ENCODE measurements at regions not wholly inside any gene's neighbourhood (a gene's known extent, or its start where the extent isn't known, plus 50 kb on each side); places are given as distances from the start of the nearest gene placed in this dataset.

DNA sequence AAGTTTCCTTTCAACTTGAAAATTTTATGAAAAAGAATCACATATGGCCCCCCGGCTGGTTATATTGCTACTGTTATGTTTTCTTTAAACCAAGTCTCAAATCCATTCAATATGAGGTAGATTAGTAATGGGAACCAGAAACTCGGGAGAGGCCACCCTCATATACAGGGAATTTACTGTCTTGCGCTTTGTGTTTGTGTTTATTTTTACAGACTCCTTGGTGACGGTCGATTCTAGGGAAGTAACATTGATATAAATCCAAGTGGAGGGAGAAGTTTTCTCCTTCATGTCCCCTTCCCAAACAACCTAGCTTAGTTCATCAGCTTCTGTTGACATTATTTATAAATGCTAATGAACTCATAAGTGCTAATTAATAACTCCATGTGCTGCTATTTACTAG, 163.5 kb upstream of the LMO4 start:
- no peak for DNase-seq

- no peak for DNase-seq
Observed at GRCh38 chr1:87167157-87167789, 161.4 kb upstream of the LMO4 start.

GRCh38 chr1:87167848-87168525, 160.7 kb upstream of the LMO4 start:
- no peak for DNase-seq

DNA sequence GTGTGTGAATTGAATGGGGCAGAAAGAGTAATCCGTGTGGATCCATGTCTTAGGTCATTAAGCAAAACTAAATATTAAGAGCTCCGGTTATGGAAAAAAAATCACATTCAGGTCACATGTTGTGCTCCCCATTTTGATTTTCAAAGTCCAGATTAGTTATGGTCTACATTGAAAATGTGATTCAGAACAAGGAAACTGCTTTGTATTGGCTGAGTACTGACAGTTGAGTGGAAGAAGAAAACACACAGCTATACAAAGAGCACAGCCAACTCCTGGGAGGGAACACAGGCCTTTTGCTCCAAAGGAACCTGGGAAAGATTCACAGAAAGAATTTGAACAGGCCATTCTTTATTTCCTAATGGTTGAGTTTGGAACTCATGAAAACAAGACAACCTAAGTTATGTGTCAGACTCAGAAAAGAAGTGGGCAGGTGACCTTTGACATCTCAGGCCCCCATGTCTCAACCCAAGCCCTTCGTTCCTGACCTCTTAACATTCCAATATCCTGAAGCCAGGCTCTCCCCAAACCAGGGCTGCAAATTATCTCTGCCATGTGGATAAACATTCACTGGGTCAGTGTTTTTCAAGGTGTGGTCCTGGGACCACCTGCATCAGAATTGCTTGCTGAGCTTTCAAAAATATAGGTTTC, 159.3 kb upstream of the LMO4 start:
- DNase-seq: no peak

DNA sequence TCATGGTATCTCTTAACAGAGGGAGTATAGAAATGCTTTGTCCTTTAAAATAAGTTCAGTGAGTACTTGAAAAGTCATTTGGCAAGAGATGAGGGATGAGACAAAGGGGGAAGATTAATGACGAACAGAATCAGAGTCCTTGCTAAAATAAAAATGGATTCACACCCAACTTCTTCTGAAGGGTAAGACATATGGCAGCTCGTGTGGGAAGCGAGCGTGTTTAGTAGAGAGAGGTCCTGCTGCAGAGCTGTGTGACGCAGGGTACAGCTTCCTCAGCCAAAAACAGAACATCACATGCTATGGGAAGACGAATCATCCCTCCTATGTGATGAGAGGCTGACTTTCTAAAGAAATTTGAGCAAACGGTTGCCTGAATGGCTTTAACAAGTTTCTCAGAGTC, 158.5 kb upstream of the LMO4 start:
- no peak for DNase-seq

DNA sequence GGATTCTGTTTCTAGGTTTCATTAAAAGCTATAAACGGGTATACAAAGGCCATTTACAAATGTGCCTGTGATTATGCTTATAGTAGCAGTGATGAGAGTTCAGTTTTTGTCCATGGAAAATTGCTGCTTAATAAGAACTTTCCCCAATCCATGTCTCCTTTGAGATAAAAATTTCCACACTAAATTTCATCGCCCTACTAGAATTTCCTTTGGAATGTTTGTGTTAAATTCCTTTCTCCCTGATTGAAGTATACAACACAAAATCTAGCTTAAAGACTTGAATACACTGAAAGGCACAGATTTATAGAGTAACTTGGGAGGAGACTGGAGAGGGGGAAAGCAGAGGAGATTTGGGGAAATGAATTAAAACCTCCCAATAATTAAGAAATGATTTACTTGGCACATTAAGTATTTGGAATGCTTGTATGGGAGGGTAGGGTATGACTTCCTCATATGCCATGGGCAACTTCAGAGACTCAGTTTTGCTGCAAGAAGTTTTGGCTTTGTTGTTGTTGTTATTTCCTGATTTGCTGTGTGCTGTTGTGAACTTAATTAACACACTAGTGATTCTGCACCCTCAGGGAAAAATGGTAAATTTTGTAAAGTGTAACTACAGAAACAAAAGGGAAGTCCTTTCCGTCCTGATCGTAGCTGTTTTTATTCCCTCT, 157.6 kb upstream of the LMO4 start:
- no peak for DNase-seq

DNA sequence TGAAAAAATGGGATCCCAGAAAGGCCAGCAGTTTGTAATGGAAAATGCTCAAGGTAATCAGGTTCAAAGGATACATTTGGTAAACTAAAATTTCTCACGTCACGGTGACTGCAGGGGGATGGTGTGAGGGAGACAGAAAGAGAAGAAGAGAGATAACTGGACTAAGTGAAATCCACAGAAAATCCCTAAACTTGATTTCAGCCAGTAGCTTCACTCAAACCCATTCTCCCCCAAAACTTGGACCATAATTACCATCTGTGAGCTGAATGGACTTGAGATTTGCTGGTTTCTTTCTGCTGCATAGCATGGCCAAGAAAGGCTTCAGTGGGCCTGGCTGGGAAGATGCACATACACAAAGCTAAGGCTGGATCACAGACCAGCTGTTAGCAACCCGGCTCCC, 155.4 kb upstream of the LMO4 start:
- no peak for DNase-seq

GRCh38 chr1:87174724-87175245, 153.9 kb upstream of the LMO4 start:
- DNase-seq: no peak

DNA sequence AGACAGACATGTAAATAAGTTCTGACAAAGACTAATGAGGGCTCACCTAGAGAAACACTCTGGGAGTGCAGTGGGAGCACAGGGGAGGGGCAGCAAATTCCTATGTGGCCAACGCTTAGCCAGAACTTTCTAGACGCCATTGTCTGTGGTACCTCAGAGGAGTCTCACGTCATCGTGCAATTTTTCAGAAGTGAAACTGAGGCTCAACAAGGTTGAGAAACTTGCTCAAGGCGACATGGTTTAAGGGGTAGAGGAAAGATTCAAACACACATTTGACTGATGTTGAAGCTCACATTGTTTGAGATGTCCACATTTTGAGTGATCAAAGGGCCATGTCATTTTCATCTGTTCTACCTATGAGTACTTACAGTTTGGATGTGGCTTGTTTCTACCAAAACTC, 152.6 kb upstream of the LMO4 start:
- no peak for DNase-seq

- DNase-seq: no peak
Observed at GRCh38 chr1:87176514-87176913, 152.2 kb upstream of the LMO4 start.

- DNase-seq: no peak
Observed at GRCh38 chr1:87178441-87178840, 150.2 kb upstream of the LMO4 start.

GRCh38 chr1:87179076-87179810, 149.4 kb upstream of the LMO4 start:
- DNase-seq: no peak

GRCh38 chr1:87179851-87180519, 148.7 kb upstream of the LMO4 start:
- DNase-seq: no peak

GRCh38 chr1:87180682-87181081, 148.0 kb upstream of the LMO4 start:
- no peak for DNase-seq

- DNase-seq: no peak
Observed at GRCh38 chr1:87182611-87183010, 146.1 kb upstream of the LMO4 start.

GRCh38 chr1:87185077-87185476, 143.6 kb upstream of the LMO4 start:
- no peak for DNase-seq

GRCh38 chr1:87186346-87186745, 142.3 kb upstream of the LMO4 start:
- DNase-seq: no peak

GRCh38 chr1:87188640-87189039, 140.0 kb upstream of the LMO4 start:
- DNase-seq: no peak

DNA sequence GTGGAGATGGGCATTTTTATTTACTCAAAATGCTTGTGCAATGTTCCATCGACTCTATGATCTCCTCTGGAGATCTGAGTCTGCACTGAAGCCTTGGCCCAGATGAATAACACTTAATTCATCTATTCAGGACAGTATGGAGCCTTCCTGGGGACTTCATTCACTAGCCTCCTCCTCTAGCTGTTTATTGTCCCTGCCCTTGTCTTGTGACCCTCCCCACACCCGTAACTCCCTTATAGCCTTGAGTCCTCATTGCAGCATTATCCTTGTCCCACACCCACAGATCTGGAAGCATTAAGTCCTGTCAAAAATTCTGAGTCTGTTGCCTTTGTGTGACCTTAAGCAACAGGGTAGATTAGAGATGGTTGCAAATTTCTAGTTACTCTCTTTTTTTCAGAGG, 138.3 kb upstream of the LMO4 start:
- no peak for DNase-seq

- no peak for DNase-seq
Observed at GRCh38 chr1:87191646-87192045, 137.0 kb upstream of the LMO4 start.

- no peak for DNase-seq
Observed at GRCh38 chr1:87194271-87194774, 134.4 kb upstream of the LMO4 start.

GRCh38 chr1:87194856-87195255, 133.8 kb upstream of the LMO4 start:
- no peak for DNase-seq

Data from activated CD4-positive, alpha-beta T cell treated with anti-CD3 and anti-CD28 coated beads, Interleukin-2, amount 50 U/mL, for 16 hours (primary cell).